HG03575 (cell line): ENCODE measurements at regions not wholly inside any gene's neighbourhood (a gene's known extent, or its start where the extent isn't known, plus 50 kb on each side); places are given as distances from the start of the nearest gene placed in this dataset.
"Not testable (repeated sequence)": the region's sequence is repeated elsewhere in the genome, so short reads cannot be mapped to it uniquely, and the experiment has no call there.

Experiments used
- ATAC-seq: cut with Tn5 transposase; IDR thresholded peaks from one replicate; pipeline ENCODE4 v1.9.1; 2021; ENCODE audit not compliant: unreplicated experiment, insufficient number of reproducible peaks, low FRiP score; ENCODE audit errors: extremely low read depth

GRCh38 chr12:58326534-58326933 is 385.2 kb downstream of the ATP23 start:
- ATAC-seq, result no peak

GRCh38 chr12:58336581-58337242 is 395.3 kb downstream of the ATP23 start:
- not testable (repeated sequence) for ATAC-seq

GRCh38 chr12:58337539-58337938 is 396.2 kb downstream of the ATP23 start:
- not testable (repeated sequence) for ATAC-seq

DNA sequence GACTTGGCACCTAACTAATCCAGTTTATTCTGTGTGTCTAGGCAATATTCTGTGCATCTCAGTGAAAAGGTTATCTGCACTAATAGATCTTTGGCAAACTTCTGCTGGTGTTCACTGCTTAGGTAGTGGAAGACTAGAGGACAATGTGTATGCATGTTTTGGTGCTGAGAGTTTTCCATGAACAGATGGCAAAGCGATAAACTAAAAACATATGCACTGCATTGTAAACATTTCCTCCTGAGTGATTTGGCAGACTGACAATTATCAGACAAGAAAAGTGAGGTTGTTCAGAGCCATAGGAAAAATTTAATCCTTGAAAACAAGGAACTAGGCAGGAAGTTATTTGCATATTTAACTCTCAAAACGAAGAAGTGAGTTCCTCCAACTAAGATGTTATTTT is 400.4 kb downstream of the ATP23 start:
- ATAC-seq, result no peak

DNA sequence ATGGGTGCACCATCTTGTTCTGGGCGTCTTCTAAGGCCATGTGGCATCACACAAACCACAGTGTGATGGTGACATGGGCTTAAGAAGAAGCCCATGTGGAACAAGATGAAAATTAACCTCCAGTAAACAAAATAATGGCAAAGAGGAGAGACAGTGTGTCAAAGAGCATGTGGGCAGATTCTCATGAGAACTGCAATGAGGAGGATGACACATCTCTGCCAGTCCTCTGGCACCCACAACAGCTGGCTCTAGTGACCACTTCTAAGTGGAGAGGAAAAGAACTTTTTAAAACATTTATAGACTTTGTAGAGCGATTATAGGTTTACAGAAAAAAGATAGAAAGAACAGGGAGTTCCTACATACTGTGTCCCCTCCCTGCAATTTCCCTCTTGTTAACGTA is 401.4 kb downstream of the ATP23 start:
- ATAC-seq, result no peak

GRCh38 chr12:58346032-58346632 is 404.8 kb downstream of the ATP23 start:
- peak; percentile 53 for ATAC-seq

DNA sequence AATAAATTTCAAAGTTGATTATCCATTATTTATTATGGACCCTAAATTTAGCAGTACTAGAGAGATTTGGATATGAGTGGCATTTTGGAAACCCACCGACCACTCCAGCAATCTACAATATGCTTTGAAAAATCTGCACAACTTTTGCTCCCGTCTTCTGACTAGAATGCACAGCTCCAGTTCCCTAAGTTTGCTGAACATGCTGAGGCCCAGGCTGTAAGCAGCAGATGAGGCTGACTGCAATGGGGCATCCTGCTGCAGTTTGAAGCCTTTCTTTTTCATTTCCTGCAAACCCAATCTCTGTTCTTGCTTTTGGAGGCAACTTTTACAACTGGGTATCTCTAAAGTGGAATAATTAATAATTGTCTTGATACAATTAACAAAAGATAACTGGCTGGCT is 405.8 kb downstream of the ATP23 start:
- ATAC-seq, result no peak

- ATAC-seq, result no peak
Observed at GRCh38 chr12:58347691-58348090, 406.3 kb downstream of the ATP23 start.

- ATAC-seq, result no peak
Observed at GRCh38 chr12:58349161-58349560, 407.8 kb downstream of the ATP23 start.

- ATAC-seq, result no peak
Observed at GRCh38 chr12:58356794-58357193, 415.4 kb downstream of the ATP23 start.

DNA sequence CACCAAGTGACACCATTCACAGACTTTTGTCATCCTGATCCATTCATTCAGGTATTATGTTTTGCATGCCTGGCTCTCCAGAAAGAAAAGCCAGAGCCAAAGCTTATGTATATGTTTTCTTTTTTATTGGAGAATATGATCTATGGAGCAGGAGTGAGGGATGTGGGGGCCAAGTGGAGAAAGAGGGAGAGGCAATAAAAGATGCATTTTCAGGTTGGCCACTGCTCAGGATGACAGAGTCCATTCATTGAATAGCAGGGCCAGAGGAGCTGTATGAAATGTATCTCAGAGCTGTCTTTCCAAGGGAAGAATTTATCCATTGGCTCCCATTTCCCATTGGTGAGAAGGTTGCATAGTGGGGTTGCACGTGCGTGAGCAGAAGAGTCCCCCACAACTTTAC is 416.1 kb downstream of the ATP23 start:
- ATAC-seq, result no peak

DNA sequence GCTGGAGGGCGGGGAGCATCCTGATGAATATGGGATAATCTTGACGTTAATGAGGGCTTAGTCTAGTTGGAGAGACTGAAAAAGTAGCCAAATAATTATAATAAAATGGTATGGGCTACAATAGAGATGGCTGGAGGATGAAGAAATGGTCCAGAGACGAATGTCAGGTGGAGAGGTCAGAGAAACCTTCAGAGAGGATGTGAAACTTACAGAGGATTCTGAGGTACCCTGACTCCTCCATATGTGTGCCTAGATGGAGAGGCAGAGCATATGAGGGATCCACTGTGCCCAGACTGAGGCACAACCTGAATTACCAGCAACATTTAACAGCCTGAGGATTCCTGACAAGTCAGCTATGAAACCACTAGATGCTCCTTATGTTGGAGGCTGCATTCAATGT is 417.0 kb downstream of the ATP23 start:
- ATAC-seq, result no peak

GRCh38 chr12:58359084-58359483 is 417.7 kb downstream of the ATP23 start:
- no peak for ATAC-seq

DNA sequence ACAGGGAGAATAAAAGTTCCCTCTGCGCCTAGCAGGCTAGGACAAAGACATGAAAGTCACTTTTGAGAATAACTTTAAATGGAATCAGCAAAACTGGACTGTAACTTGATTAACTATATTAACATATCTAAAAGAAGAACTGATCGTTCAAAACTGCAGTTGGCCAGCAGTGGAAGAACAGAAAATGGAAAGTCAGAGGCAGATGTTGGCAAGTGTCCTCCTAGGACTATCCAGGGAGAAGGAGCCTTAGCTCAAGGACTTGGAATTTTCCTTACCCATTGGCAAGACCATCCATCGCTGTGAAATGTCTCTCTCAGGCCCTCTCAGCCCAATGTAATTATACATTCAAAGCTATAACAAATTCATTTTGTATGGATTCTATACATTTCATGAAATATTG is 419.7 kb downstream of the ATP23 start:
- ATAC-seq, result no peak

DNA sequence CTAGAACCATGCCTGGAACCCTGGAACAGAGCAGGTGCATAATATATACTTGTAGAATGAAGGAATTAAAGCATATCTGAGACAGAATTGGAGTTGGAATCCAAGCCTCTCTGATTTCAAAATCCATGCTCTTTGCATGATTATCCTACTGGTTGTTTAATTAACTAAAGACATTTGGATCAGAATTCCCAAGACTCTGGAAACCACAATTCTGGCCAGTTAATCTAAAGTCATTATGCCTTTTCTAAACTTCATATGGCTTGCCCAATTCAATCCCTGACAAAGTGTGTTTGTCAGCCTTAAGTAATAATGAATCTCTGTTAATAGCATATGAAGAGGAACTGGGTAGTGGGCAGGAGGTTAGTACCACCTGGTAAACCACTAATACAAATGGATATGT is 422.6 kb downstream of the ATP23 start:
- ATAC-seq, result no peak

DNA sequence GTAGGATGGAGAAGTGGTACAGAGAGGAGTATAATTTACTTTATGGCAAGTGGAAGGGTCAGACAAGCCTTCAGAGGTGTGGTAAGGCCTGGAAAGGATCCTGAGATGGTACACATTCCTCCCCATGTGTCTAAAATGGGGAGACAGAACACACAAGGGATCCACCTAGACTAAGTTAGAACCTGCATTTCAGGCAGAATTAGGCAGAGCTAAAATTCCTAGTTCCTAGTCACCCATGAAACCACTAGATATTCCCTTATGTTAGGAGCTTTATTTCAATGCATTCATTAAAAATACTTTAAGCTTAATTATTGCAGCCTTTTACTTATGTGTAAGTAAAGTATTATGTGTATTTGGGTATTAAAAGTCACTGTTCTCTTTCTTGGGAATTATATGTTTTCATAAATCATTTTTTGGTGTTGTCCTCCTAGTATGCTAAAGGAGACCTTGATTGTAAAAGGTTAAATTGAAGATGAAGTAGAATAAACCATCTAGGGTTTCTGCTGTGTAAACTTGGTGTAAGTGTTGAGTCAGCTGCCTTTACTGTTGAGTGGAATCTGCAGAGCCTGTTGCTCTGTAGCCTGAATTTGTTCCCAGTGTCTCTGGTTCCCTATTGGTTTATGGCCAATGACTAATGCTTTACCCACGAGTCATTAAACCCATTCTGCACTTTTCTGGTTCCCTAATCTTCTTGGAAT is 423.2 kb downstream of the ATP23 start:
- no peak for ATAC-seq

GRCh38 chr12:58365087-58365390 is 423.7 kb downstream of the ATP23 start:
- ATAC-seq, result no peak

GRCh38 chr12:58367041-58367440 is 425.7 kb downstream of the ATP23 start:
- ATAC-seq, result no peak

DNA sequence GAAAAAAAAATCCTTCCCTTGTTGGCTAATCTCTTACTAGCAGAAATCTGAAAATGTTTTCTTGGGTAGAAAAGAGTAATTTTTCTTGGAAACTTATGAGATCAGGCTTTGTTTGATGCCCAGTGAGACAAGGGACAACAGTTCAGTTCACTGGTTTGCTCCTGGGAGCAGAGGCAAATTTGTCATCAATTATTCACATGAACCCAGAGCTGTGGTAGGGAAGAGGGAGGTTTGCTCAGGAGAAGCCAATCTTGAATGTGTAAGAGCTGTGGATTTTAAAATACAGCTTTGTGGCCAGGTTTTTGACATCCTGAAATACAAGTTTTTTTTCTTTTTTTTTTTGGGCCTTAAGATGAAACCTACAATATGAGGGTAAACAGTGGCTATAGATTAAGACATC is 426.6 kb downstream of the ATP23 start:
- ATAC-seq, result no peak

DNA sequence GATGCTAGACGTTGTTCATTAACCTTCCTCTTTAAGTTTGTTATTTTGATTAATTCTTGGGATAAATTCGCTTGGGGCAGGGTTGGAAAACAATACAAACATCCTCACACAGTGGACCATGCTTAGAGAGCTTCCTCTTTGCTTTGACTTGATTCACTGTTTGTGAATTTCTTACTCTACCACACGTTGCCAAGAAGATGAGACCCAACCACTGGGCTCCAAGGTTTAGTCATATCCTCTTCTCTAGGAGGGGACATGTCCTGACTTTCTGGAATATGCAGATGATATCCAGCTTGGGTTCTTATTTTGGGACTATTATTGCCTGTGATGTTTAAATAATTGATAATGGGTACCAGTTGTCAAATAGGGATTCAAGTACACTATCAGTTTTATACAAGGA is 428.2 kb downstream of the ATP23 start:
- no peak for ATAC-seq

- peak; percentile 87 for ATAC-seq
Observed at GRCh38 chr12:58372298-58372697, 430.9 kb downstream of the ATP23 start.
